ENCODE measurements at regions not wholly inside any gene's neighbourhood (a gene's known extent, or its start where the extent isn't known, plus 50 kb on each side); places are given as distances from the start of the nearest gene placed in this dataset.

- DNase-seq (ENCODE audit: low spot score), result no peak
These were observed 125.1 kb upstream of the FGGY start for GRCh38 chr1:59171788-59172187.

- no peak for DNase-seq (ENCODE audit: low spot score)
These were observed 124.2 kb upstream of the FGGY start for GRCh38 chr1:59172693-59173092.

GRCh38 chr1:59173721-59174120 is 123.2 kb upstream of the FGGY start:
- peak; percentile 60 for DNase-seq (ENCODE audit: low spot score)

- no peak for DNase-seq (ENCODE audit: low spot score)
These were observed 120.4 kb upstream of the FGGY start for GRCh38 chr1:59176471-59176870.

GRCh38 chr1:59177756-59178155 is 119.1 kb upstream of the FGGY start:
- DNase-seq (ENCODE audit: low spot score), result no peak

- DNase-seq (ENCODE audit: low spot score), result no peak
These were observed 118.3 kb upstream of the FGGY start for GRCh38 chr1:59178339-59179187.

GRCh38 chr1:59179673-59180072 is 117.2 kb upstream of the FGGY start:
- DNase-seq (ENCODE audit: low spot score), result no peak

GRCh38 chr1:59180735-59181134 is 116.2 kb upstream of the FGGY start:
- no peak for DNase-seq (ENCODE audit: low spot score)

GRCh38 chr1:59183749-59184317 is 113.1 kb upstream of the FGGY start:
- DNase-seq (ENCODE audit: low spot score), result no peak

GRCh38 chr1:59184365-59184905 is 112.5 kb upstream of the FGGY start:
- no peak for DNase-seq (ENCODE audit: low spot score)

GRCh38 chr1:59185163-59185860 is 111.6 kb upstream of the FGGY start:
- no peak for DNase-seq (ENCODE audit: low spot score)

GRCh38 chr1:59186656-59187055 is 110.2 kb upstream of the FGGY start:
- DNase-seq (ENCODE audit: low spot score), result no peak

- DNase-seq (ENCODE audit: low spot score), result no peak
These were observed 108.3 kb upstream of the FGGY start for GRCh38 chr1:59188413-59189213.

- DNase-seq (ENCODE audit: low spot score), result no peak
These were observed 103.3 kb upstream of the FGGY start for GRCh38 chr1:59193443-59194093.

- DNase-seq (ENCODE audit: low spot score), result no peak
These were observed 102.3 kb upstream of the FGGY start for GRCh38 chr1:59194621-59195020.

- DNase-seq (ENCODE audit: low spot score), result no peak
These were observed 101.7 kb upstream of the FGGY start for GRCh38 chr1:59195151-59195550.

GRCh38 chr1:59198564-59198963 is 98.3 kb upstream of the FGGY start:
- DNase-seq (ENCODE audit: low spot score), result no peak

GRCh38 chr1:59199147-59199546 is 97.7 kb upstream of the FGGY start:
- no peak for DNase-seq (ENCODE audit: low spot score)

GRCh38 chr1:59199719-59200376 is 97.0 kb upstream of the FGGY start:
- no peak for DNase-seq (ENCODE audit: low spot score)

GRCh38 chr1:59201341-59201740 is 95.6 kb upstream of the FGGY start:
- no peak for DNase-seq (ENCODE audit: low spot score)

GRCh38 chr1:59202455-59202854 is 94.4 kb upstream of the FGGY start:
- no peak for DNase-seq (ENCODE audit: low spot score)
